Endothelial cell of umbilical vein (primary cell): ENCODE measurements at regions not wholly inside any gene's neighbourhood (a gene's known extent, or its start where the extent isn't known, plus 50 kb on each side); places are given as distances from the start of the nearest gene placed in this dataset.

Experiments used
- CTCF ChIP-seq, 2 donors: IDR thresholded peaks; 1 replicate in 1 of 2; 2 replicates in 1 of 2; pipeline ENCODE4 v1.5.1; 2011; ENCODE audit warnings: low read length in 2 of 2, mild to moderate bottlenecking in 2 of 2, moderate library complexity in 2 of 2, control low read depth in 1 of 2, inconsistent platforms in 1 of 2, low read depth in 1 of 2; ENCODE audit not compliant: insufficient read depth in 1 of 2; ENCODE audit errors: extremely low read depth in 1 of 2
- EZH2 ChIP-seq: IDR thresholded peaks from 2 replicates; pipeline ENCODE4 v1.6.1; 2012; ENCODE audit warnings: borderline replicate concordance, low read depth, mild to moderate bottlenecking, moderate library complexity, low read length, inconsistent platforms; ENCODE audit not compliant: severe bottlenecking
- FOS ChIP-seq: IDR thresholded peaks from 2 replicates; pipeline ENCODE4 v1.6.1; 2011; ENCODE audit warnings: mild to moderate bottlenecking, low read length, moderate library complexity, borderline replicate concordance; ENCODE audit not compliant: insufficient read depth
- GATA2 ChIP-seq: IDR thresholded peaks from 2 replicates; pipeline ENCODE4 v1.7.0; 2011; ENCODE audit warnings: low read depth, mild to moderate bottlenecking, moderate library complexity, mixed read lengths, low read length; ENCODE audit not compliant: insufficient read length, insufficient read depth
- JUN ChIP-seq: IDR thresholded peaks from 2 replicates; pipeline ENCODE4 v1.6.1; 2011; ENCODE audit warnings: borderline replicate concordance, low read depth; ENCODE audit not compliant: insufficient read length, insufficient read depth
- MAX ChIP-seq: IDR thresholded peaks from 2 replicates; pipeline ENCODE4 v1.6.1; 2011; ENCODE audit not compliant: insufficient read depth, insufficient read length
- MYC ChIP-seq: IDR thresholded peaks from one replicate; pipeline ENCODE4 v1.6.1; 2011; ENCODE audit warnings: mild to moderate bottlenecking, low read depth, low read length
- POLR2A ChIP-seq: IDR thresholded peaks from 2 replicates; pipeline ENCODE4 v1.6.1; 2012; ENCODE audit warnings: low read depth, mild to moderate bottlenecking, control low read depth, low read length
- POLR2AphosphoS5 ChIP-seq: IDR thresholded peaks from 2 replicates; pipeline ENCODE4 v1.6.1; 2012; ENCODE audit warnings: low read depth, mild to moderate bottlenecking, control low read depth, low read length, moderate library complexity; ENCODE audit not compliant: insufficient read depth

GRCh38 chr6:141624301-141624700, 508.4 kb upstream of the GJE1 start:
- TF ChIP-seq CTCF (IDR thresholded peaks at IDR 0.05; ENCODE audit: extremely low read depth in 1 of 2, insufficient read depth in 1 of 2, low read depth in 1 of 2, low read length in 2 of 2) (no peak), MYC (no peak), FOS (no peak), JUN (no peak), POLR2A (no peak), MAX (no peak), POLR2AphosphoS5 (no peak), EZH2 (no peak), GATA2 (no peak)
